ENCODE measurements at regions not wholly inside any gene's neighbourhood (a gene's known extent, or its start where the extent isn't known, plus 50 kb on each side); places are given as distances from the start of the nearest gene placed in this dataset.

DNA sequence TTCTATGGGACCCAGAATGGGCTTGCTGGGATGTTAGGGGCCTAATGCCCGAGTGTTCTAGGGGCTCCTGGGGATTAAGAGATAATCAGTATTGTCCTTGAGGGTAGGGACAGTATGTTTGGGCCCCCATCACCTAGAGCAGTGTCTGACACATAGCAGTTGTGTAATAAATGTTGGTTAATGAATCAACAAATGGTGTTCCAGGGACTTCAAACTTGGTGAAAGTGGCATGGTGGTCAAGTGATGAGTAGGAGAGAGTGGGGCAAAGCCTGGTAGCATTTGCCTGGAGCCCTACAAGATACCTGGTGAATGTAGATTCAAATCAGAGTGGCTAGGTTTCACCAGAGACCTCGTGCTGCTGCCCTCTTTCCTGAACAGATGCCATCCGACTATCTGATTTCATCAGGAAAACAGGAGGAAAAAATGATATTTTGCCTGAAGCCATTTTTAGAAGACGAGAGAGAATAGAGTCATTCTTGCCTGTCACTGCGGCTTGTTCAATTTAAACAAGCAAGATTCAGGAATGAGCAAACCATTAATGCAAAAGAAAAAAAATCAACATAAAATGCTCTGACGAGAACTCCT, 117.3 kb downstream of the RPL22L1 start:
- no peak for DNase-seq (ENCODE audit: low spot score)

DNA sequence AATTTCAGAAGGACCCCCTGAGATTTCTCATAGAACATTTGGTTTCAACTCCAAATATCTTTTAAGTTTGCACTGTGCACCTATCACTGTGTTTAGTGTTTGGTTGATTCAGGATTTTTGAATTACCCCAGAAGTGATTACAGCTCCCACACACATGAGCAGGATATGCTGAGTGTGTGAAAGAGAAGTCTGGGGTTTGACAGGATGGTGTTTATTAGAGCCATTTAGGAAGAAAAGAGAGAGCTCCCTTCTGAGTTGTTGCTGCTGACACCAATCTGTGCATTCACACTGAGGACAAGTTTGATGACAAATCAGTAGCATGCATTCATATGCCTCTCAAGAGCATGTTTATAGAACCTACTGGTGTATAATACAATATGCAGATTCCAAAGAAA, 118.1 kb downstream of the RPL22L1 start:
- DNase-seq (ENCODE audit: low spot score) = no peak

- DNase-seq (ENCODE audit: low spot score) = peak; percentile 36
Observed at GRCh38 chr3:170751083-170751898, 118.7 kb downstream of the RPL22L1 start.

DNA sequence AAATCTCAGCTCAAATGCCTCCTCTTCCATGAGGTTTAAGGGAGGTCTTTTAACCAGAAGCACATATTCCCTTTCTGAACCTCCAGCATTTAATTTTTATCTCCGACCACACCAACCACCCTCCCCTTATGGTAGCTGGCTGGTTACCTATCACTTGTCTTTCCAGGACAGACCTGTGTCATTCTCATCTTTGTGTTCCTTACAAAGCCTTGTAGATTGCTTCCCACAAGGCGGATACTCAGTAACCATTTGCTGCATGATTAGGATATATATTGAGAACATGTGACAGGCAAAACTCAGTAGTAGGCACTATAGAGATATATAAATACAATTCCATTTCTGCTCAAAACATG, 119.5 kb downstream of the RPL22L1 start:
- no peak for DNase-seq (ENCODE audit: low spot score)

- DNase-seq (ENCODE audit: low spot score) = no peak
Observed at GRCh38 chr3:170749765-170750477, 120.1 kb downstream of the RPL22L1 start.

DNA sequence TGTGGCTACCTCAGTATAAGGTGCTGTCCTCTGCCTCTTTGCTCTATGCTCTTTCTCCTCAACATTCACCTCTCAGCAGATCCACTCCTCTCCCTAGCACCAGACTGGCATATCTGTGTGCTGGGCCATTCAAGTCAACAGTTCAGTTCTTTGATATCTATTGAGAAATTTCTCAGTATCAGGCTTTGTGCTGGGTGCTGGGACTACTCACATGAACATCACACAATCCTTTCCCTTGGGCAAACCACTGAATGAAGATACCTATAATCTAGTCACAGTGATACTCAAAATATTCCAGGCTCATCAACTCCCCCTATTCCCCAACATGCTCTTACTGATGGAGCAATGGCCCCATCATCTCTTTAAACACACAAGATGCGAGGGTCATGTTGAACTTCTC, 120.8 kb downstream of the RPL22L1 start:
- DNase-seq (ENCODE audit: low spot score) = no peak

GRCh38 chr3:170746175-170746942, 123.6 kb downstream of the RPL22L1 start:
- DNase-seq (ENCODE audit: low spot score) = no peak

DNA sequence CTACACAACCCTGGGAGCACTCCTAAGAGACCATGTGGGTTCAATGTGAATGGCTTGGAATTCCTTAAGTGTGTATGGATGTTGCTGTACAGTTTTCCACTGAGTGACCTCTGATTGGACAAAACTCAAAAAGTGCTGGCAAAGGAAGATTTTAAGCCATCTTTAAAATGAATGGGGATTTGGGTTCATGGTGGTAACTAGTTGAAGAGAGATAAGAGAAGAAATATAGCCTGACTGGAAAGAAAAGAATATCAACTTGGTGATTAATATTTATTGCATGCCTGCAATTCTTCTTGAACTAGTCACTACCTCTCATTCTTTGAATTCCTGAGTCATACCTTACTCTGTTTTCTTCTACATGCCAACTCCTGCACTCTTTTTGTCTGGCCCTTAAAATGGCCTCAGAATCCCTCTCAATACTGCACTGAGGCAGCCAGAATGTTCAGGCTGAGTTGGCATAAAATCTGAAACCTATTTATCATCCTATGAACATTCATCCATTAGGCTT, 124.7 kb downstream of the RPL22L1 start:
- DNase-seq (ENCODE audit: low spot score) = peak; percentile 33

- DNase-seq (ENCODE audit: low spot score) = no peak
Observed at GRCh38 chr3:170741756-170742529, 128.1 kb downstream of the RPL22L1 start.

DNA sequence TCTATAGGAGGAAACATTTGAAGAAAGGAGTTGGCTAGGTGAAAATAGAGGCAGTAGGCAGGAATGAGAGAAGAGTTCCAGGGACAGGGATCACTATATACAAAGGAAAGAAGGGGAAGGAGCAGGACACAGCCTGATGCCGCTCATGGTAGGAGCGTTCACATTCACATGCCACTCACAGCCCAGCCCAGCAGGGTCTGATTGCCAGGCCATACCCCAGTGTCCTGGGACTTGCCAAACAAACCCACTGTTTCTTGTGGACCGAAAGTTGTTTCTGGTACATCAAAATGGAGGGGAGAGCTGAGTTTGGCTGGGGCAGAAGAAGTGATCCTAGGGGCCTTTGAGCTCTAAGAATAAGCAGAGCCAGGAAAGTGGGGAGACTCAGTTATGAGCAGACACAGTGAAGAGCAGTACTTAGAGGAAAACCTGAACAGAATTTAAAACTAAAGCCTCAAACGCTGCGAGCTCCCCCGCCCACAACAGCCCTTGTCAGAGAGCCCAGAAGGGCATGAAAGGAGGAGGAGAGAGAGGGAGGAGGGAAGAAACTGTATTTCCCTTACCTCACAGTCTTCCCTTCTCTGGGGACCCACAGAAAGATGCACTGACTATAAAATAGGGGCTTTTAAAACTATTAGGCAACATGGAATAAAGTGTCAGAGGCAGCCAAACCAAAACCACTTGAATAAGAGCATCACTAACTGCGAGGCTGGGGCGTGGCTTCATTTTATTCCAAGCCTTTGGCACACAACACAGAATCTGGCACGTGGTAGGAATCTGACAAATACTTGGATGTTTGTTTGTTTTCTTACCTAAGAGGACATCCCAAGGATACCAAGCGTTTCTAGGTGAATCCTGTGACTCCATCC, 129.0 kb downstream of the RPL22L1 start:
- peak; percentile 60 for DNase-seq (ENCODE audit: low spot score)

GRCh38 chr3:170740285-170740684, 129.7 kb downstream of the RPL22L1 start:
- no peak for DNase-seq (ENCODE audit: low spot score)

GRCh38 chr3:170739410-170739809, 130.6 kb downstream of the RPL22L1 start:
- DNase-seq (ENCODE audit: low spot score) = no peak

DNA sequence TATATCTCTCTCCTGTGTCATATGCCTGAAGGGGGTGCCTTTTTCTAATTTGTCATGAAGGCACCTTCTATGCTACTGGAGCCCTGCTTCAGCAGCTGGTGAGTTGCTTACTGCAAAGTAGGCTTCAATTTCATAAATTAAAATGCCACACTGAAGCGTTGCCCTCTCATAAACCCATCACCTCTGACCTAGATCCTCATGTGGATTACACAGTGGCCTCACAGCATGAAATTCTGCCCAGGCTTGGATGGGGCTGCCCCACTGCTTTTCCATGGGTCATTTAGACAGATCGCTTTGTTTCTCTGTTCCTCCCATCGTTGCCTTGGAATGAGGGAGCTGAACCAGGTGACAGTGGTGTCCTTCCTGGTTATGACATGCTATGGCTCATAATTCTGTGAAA, 131.2 kb downstream of the RPL22L1 start:
- no peak for DNase-seq (ENCODE audit: low spot score)

- DNase-seq (ENCODE audit: low spot score) = no peak
Observed at GRCh38 chr3:170737498-170738162, 132.4 kb downstream of the RPL22L1 start.

- no peak for DNase-seq (ENCODE audit: low spot score)
Observed at GRCh38 chr3:170735821-170736220, 134.2 kb downstream of the RPL22L1 start.

DNA sequence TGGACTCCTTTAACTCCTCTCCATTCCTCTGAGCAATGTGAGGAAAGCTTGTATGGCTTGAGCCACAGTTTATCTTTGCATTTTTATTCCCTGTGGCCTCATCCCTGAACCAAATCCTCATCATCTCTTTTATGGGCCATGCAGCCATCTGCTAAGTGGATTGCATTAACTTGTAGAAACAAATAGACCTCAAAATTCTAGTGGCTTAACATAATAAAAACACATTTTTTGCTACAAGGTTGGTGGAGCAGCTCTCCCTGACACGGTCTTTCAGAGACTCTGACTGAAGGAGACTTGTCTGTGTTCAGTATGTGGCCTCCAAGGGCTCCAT, 135.3 kb downstream of the RPL22L1 start:
- DNase-seq (ENCODE audit: low spot score) = no peak

GRCh38 chr3:170734043-170734734, 135.8 kb downstream of the RPL22L1 start:
- no peak for DNase-seq (ENCODE audit: low spot score)

DNA sequence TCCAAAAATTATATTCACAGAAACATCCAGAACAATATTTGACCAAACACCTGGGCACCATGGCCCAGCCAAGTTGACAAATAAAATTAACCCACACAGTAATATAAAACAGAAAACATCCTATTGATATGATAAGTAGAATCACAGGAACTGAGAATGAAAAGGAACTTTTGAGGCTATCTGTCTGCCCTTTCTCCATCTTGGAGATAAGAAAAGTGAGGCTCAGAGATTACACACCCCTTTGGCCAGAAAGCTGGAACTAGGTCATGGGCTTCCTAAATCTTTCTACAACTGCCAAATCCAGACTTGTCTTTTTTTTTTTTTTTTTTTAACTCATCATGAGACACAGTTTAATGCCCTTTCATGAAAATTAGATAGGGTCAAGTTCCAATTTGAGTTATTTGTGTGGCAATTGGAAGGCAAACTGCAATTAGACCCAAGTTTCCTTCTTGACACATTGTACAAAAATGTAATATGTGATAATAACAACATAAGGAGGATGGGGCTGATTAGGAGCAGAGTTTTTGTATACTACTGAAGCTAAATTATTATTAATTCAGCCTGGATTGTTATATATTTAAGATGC, 137.2 kb downstream of the RPL22L1 start:
- DNase-seq (ENCODE audit: low spot score) = no peak

DNA sequence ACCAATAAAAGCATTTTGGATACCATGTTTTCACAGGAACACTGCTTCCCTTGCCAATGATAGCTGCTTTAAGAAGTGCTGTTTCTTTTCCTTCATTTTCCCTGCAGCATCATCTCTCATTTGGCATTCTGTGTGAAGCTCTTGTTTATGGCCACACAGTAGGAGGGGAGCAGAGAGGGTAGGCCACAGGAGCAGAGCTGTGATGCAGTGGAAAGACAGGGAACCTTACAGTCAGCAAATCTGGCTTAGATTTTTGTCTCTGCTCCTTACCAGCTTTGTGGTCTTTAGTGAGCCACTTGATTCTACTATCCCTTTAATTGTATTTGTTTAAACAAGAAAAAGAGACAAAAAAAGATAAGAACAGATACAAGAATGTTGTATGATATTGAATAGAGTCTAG, 138.7 kb downstream of the RPL22L1 start:
- no peak for DNase-seq (ENCODE audit: low spot score)

Measured in LoVo (cell line).